Adrenal gland (tissue), 9 donors: ENCODE measurements at regions not wholly inside any gene's neighbourhood (a gene's known extent, or its start where the extent isn't known, plus 50 kb on each side); places are given as distances from the start of the nearest gene placed in this dataset.

ENCODE experiments used
- DNase-seq, 7 donors: peaks; one replicate each; pipeline ENCODE4 v3.0.0-alpha.2; 2019 to 2020
- H3K27ac ChIP-seq, 5 donors: fragments of 200-600 bp; sonication (generic) in 4 of 5; 1 replicate in 3 of 5; 2 replicates in 2 of 5; pipeline versions ENCODE4 v1.5.1 to v1.8.0; 2016 to 2020; ENCODE audit warnings: mild to moderate bottlenecking in 1 of 5
- H3K27me3 ChIP-seq: fragments of 200-600 bp; 2 replicates; pipeline ENCODE4 v1.8.0; 2021
- H3K36me3 ChIP-seq, 2 donors: fragments of 200-600 bp; replicated peaks in 1 of 2; 1 replicate in 1 of 2; 2 replicates in 1 of 2; pipeline versions ENCODE4 v1.5.1 to v1.8.0; 2018 to 2022
- H3K4me1 ChIP-seq, 2 donors: fragments of 200-600 bp; replicated peaks in 1 of 2; 1 replicate in 1 of 2; 2 replicates in 1 of 2; pipeline versions ENCODE4 v1.5.1 to v1.8.0; 2018 to 2021
- H3K4me3 ChIP-seq, 4 donors: fragments of 200-600 bp; sonication (generic) in 3 of 4; one replicate each; pipeline ENCODE4 v1.5.1; 2016 to 2018
- H3K9me3 ChIP-seq, 3 donors: fragments of 200-600 bp; sonication (generic) in 1 of 3; replicated peaks in 1 of 3; 1 replicate in 2 of 3; 2 replicates in 1 of 3; pipeline versions ENCODE4 v1.5.1 to v1.8.0; 2016 to 2021
- CTCF ChIP-seq, 6 experiments: fragments of 450-650 bp in 4 of 6; fragments of 200-600 bp in 2 of 6; sonication (generic) in 1 of 6; IDR thresholded peaks; 1 replicate in 5 of 6; 2 replicates in 1 of 6; pipeline versions ENCODE4 v1.5.1 to v1.8.0; 2016 to 2021; ENCODE audit warnings: antibody characterized with exemption in 6 of 6, mild to moderate bottlenecking in 2 of 6, moderate library complexity in 1 of 6
- POLR2A ChIP-seq, 2 donors: fragments of 450-650 bp; IDR thresholded peaks; one replicate each; pipeline ENCODE4 v1.6.1; 2017; ENCODE audit warnings: antibody characterized with exemption in 2 of 2, mild to moderate bottlenecking in 2 of 2, moderate library complexity in 1 of 2
- whole genome bisulfite sequencing, 4 donors: extraction: QIAGEN DNeasy Blood & Tissue Kit in 2 of 4; methylation state at CpG; one replicate each; pipeline versions ENCODE4 v1.1.5 to v1.1.7; 2013 to 2017; 5-methylcytosine and 5-hydroxymethylcytosine counted together
- intact Hi-C, 2 donors: fragments of 100-400 bp; cut with DNase I; formaldehyde crosslinking; loops; one replicate each; pipeline versions ENCODE4 v1.14.1 to v1.15.0; 2022 to 2023
- donor health status: healthy with polysubstance abuse.
- donor health status: Bipolar disorder and iron deficiency.
- donor health status: DM: yes; HTN: yes; CAD: no.
- donor health status: DM: no; HTN: no; CAD: no.
- donor health status: DM: no; HTN: no; CAD: no.

- DNase-seq = no peak
- TF ChIP-seq POLR2A (IDR thresholded peaks at IDR 0.05) (no peak), CTCF (IDR thresholded peaks at IDR 0.05) (no peak)
- Histone ChIP-seq H3K4me3 (no peak overlapping the region), H3K36me3 (no peaks in the 10 kb centered on the region), H3K27me3 (no peaks in the 10 kb centered on the region), H3K4me1 (no peaks in the 10 kb centered on the region), H3K27ac (no peak overlapping the region), H3K9me3 (no peaks in the 10 kb centered on the region)
- intact Hi-C loops = loop anchor here in 1 of 2 donors (10.0 kb wide), 1 partner anchor 56 kb away; no protein-coding TSS in a partner anchor
Observed at GRCh38 chr18:42360716-42361115, 405.7 kb downstream of the PIK3C3 start.

GRCh38 chr18:42363446-42364441, 408.7 kb downstream of the PIK3C3 start:
- Histone ChIP-seq H3K4me3 (no peak overlapping the region), H3K4me1 (no peaks in the 10 kb centered on the region), H3K9me3 (no peaks in the 10 kb centered on the region), H3K27ac (no peak overlapping the region), H3K36me3 (no peaks in the 10 kb centered on the region), H3K27me3 (no peaks in the 10 kb centered on the region)
- TF ChIP-seq CTCF (IDR thresholded peaks at IDR 0.05) (no peak), POLR2A (IDR thresholded peaks at IDR 0.05) (no peak)
- no peak for DNase-seq
- intact Hi-C loops = loop anchor here in 1 of 2 donors (10.0 kb wide), 1 partner anchor 59 kb away; no protein-coding TSS in a partner anchor
- WGBS, 4 donors = 36 to 47% (median 41%) methylated on average over 2 of the region's 2 CpGs

GRCh38 chr18:42364766-42365165, 409.7 kb downstream of the PIK3C3 start:
- no peak overlapping the region for H3K4me3 ChIP-seq
- 48 to 65% (median 52%) methylated on average over 1 of the region's 1 CpG for WGBS, 4 donors
- no peak overlapping the region for H3K27ac ChIP-seq
- no peaks in the 10 kb centered on the region for H3K4me1 ChIP-seq
- no peaks in the 10 kb centered on the region for H3K36me3 ChIP-seq
- no peak for TF ChIP-seq POLR2A (IDR thresholded peaks at IDR 0.05)
- TF ChIP-seq CTCF (IDR thresholded peaks at IDR 0.05) = no peak
- H3K27me3 ChIP-seq = no peaks in the 10 kb centered on the region
- no peak for DNase-seq
- intact Hi-C loops = loop anchor here in 1 of 2 donors (10.0 kb wide), 1 partner anchor 60 kb away; no protein-coding TSS in a partner anchor
- H3K9me3 ChIP-seq = no peaks in the 10 kb centered on the region

- intact Hi-C loops = loop anchor here in 1 of 2 donors (10.0 kb wide), 1 partner anchor 61 kb away; no protein-coding TSS in a partner anchor
- H3K27me3 ChIP-seq = no peaks in the 10 kb centered on the region
- H3K4me3 ChIP-seq = no peak overlapping the region
- WGBS, 4 donors = 38 to 58% (median 48%) methylated on average over 1 of the region's 1 CpG
- H3K4me1 ChIP-seq = no peaks in the 10 kb centered on the region
- no peak for TF ChIP-seq POLR2A (IDR thresholded peaks at IDR 0.05)
- TF ChIP-seq CTCF (IDR thresholded peaks at IDR 0.05) = no peak
- no peak for DNase-seq
- no peak overlapping the region for H3K27ac ChIP-seq
- no peaks in the 10 kb centered on the region for H3K9me3 ChIP-seq
- H3K36me3 ChIP-seq = no peaks in the 10 kb centered on the region
Observed at GRCh38 chr18:42365591-42365990, 410.6 kb downstream of the PIK3C3 start.
